ENCODE measurements at regions not wholly inside any gene's neighbourhood (a gene's known extent, or its start where the extent isn't known, plus 50 kb on each side); places are given as distances from the start of the nearest gene placed in this dataset.

DNA sequence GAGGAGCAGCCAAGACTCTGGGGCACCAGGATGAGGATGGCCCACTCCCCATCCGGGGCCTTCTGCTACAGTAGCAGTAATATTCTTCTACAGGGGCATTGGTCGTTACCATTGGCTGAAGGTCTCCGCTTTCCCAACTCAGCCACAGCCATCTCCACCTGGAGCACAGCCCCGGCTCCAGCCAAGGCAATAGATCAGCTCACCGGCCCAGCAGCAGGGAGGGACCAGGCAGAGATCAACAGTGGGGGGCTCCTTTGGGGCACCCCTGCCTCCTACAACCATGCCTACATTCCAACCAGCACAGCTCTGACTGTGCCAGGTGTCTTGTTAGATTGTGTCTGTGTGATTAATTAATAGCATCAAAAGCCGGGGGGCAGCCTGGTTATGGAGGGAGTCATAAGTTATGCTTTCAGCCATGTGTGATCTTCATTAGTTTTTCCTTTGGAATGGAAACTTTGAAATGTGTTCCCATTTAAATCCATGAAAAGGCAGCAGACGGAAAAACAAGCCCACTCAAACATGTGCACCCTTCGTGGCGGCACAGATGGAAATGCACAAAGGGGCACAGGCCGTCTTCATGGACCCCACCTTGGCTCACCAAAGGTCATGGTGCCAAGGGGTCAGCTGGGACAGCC is 68.6 kb upstream of the BZW1 start:
- TF ChIP-seq, protein P1, sequence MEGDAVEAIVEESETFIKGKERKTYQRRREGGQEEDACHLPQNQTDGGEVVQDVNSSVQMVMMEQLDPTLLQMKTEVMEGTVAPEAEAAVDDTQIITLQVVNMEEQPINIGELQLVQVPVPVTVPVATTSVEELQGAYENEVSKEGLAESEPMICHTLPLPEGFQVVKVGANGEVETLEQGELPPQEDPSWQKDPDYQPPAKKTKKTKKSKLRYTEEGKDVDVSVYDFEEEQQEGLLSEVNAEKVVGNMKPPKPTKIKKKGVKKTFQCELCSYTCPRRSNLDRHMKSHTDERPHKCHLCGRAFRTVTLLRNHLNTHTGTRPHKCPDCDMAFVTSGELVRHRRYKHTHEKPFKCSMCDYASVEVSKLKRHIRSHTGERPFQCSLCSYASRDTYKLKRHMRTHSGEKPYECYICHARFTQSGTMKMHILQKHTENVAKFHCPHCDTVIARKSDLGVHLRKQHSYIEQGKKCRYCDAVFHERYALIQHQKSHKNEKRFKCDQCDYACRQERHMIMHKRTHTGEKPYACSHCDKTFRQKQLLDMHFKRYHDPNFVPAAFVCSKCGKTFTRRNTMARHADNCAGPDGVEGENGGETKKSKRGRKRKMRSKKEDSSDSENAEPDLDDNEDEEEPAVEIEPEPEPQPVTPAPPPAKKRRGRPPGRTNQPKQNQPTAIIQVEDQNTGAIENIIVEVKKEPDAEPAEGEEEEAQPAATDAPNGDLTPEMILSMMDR (IDR thresholded peaks at IDR 0.05; ENCODE audit: low read depth, low read length) = no peak
- H3K4me3 ChIP-seq (replicated peaks in 1 of 2; ENCODE audit: low read depth in 2 of 2, low read length in 2 of 2) = no peak overlapping the region
- DNase-seq (ENCODE audit: low read depth in 2 of 2) = no peak

- TF ChIP-seq, protein P1 (IDR thresholded peaks at IDR 0.05; ENCODE audit: low read depth, low read length) = no peak
- DNase-seq (ENCODE audit: low read depth in 2 of 2) = no peak
- no peak overlapping the region for H3K4me3 ChIP-seq (replicated peaks in 1 of 2; ENCODE audit: low read depth in 2 of 2, low read length in 2 of 2)
These were observed 67.5 kb upstream of the BZW1 start for GRCh38 chr2:200744201-200744602.

- DNase-seq (ENCODE audit: low read depth in 2 of 2) = no peak
- H3K4me3 ChIP-seq (replicated peaks in 1 of 2; ENCODE audit: low read depth in 2 of 2, low read length in 2 of 2) = no peak overlapping the region
- TF ChIP-seq, protein P1 (IDR thresholded peaks at IDR 0.05; ENCODE audit: low read depth, low read length) = no peak
These were observed 65.4 kb upstream of the BZW1 start for GRCh38 chr2:200746301-200746700.

- H3K4me3 ChIP-seq (replicated peaks in 1 of 2; ENCODE audit: low read depth in 2 of 2, low read length in 2 of 2) = no peak overlapping the region
- TF ChIP-seq, protein P1 (IDR thresholded peaks at IDR 0.05; ENCODE audit: low read depth, low read length) = no peak
- DNase-seq (ENCODE audit: low read depth in 2 of 2) = peak; percentile 83 to 95
These were observed 63.8 kb upstream of the BZW1 start for GRCh38 chr2:200747668-200748618.

DNA sequence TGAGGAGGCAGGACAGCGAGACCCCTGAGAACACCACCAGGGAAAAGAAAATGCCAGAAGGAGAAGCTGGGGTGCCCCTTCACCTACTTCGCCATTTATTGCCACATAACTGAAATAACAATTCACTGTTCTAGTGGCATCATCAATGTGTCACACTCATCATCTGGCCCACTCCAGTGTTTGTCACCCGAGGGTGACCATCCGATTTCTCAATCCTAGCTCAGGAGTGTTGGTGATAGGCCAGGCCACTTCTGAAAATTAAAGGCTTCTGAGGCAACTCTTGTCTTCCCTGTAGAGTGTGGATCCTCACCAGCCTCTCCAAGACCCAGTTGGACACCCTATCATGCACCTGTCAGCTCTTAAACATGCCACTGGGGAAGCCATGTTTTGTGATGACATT is 62.9 kb upstream of the BZW1 start:
- TF ChIP-seq, protein P1 (IDR thresholded peaks at IDR 0.05; ENCODE audit: low read depth, low read length) = no peak
- DNase-seq (ENCODE audit: low read depth in 2 of 2) = no peak
- no peak overlapping the region for H3K4me3 ChIP-seq (replicated peaks in 1 of 2; ENCODE audit: low read depth in 2 of 2, low read length in 2 of 2)

- no peak overlapping the region for H3K4me3 ChIP-seq (replicated peaks in 1 of 2; ENCODE audit: low read depth in 2 of 2, low read length in 2 of 2)
- TF ChIP-seq, protein P1 (IDR thresholded peaks at IDR 0.05; ENCODE audit: low read depth, low read length) = no peak
- no peak for DNase-seq (ENCODE audit: low read depth in 2 of 2)
These were observed 61.9 kb upstream of the BZW1 start for GRCh38 chr2:200749631-200750322.
